Mucosa of descending colon (tissue), 3 donors: ENCODE measurements at regions not wholly inside any gene's neighbourhood (a gene's known extent, or its start where the extent isn't known, plus 50 kb on each side); places are given as distances from the start of the nearest gene placed in this dataset.

ENCODE experiments used
- ATAC-seq: fragments of 200-7000 bp; cut with Tn5 transposase; one replicate; pipeline ENCODE4 v1.9.1; 2020; ENCODE audit warnings: mild to moderate bottlenecking, moderate library complexity
- DNase-seq, 3 donors: peaks; one replicate each; pipeline ENCODE4 v3.0.0-alpha.2; 2020
- H3K36me3 ChIP-seq: fragments of 200-600 bp; one replicate; pipeline ENCODE4 v1.8.0; 2021; ENCODE audit warnings: low read depth, mild to moderate bottlenecking
- H3K4me1 ChIP-seq: fragments of 200-600 bp; one replicate; pipeline ENCODE4 v1.8.0; 2021; ENCODE audit warnings: low read depth, mild to moderate bottlenecking
- H3K4me3 ChIP-seq: fragments of 200-600 bp; one replicate; pipeline ENCODE4 v1.8.0; 2021; ENCODE audit warnings: mild to moderate bottlenecking
- H3K9me3 ChIP-seq: fragments of 200-600 bp; one replicate; pipeline ENCODE4 v1.8.0; 2021; ENCODE audit warnings: mild to moderate bottlenecking
- CTCF ChIP-seq: fragments of 200-600 bp; IDR thresholded peaks from one replicate; pipeline ENCODE4 v1.8.0; 2022; ENCODE audit warnings: antibody characterized with exemption, mild to moderate bottlenecking
- intact Hi-C, 2 donors: fragments of 100-400 bp; cut with DNase I in 1 of 2; cut with micrococcal nuclease in 1 of 2; formaldehyde crosslinking; loops; one replicate each; pipeline versions ENCODE4 v1.11.0 to v1.11.1; 2022; cut with DNase I, micrococcal nuclease
- donor health status: DM: no; HTN: no; CAD: no; lungs with moderate emphysema.
- donor health status: DM: no; HTN: no; CAD: no.
- donor health status: DM: no; HTN: yes; CAD: no.

- H3K36me3 ChIP-seq: no peaks in the 10 kb centered on the region
- no peak overlapping the region for H3K4me3 ChIP-seq
- ATAC-seq (no peak), DNase-seq (no peak)
- no peaks in the 10 kb centered on the region for H3K9me3 ChIP-seq
- no peaks in the 10 kb centered on the region for H3K4me1 ChIP-seq
- TF ChIP-seq CTCF: no peak
- intact Hi-C loops: no loop called here
Observed at GRCh38 chr1:88351960-88352359, 332.1 kb upstream of the PKN2 start.

GRCh38 chr1:88354256-88354655, 329.8 kb upstream of the PKN2 start:
- TF ChIP-seq CTCF: no peak
- intact Hi-C loops: no loop called here
- Histone ChIP-seq H3K36me3 (no peaks in the 10 kb centered on the region), H3K9me3 (no peaks in the 10 kb centered on the region), H3K4me3 (no peak overlapping the region), H3K4me1 (no peaks in the 10 kb centered on the region)
- ATAC-seq (no peak), DNase-seq (no peak)

GRCh38 chr1:88357729-88358128, 326.3 kb upstream of the PKN2 start:
- H3K9me3 ChIP-seq: no peaks in the 10 kb centered on the region
- H3K4me1 ChIP-seq: no peaks in the 10 kb centered on the region
- no peak overlapping the region for H3K4me3 ChIP-seq
- H3K36me3 ChIP-seq: no peaks in the 10 kb centered on the region
- intact Hi-C loops: no loop called here
- ATAC-seq (no peak), DNase-seq (no peak)
- TF ChIP-seq CTCF: no peak

- H3K9me3 ChIP-seq: no peaks in the 10 kb centered on the region
- DNase-seq (no peak), ATAC-seq (no peak)
- H3K36me3 ChIP-seq: no peaks in the 10 kb centered on the region
- no peak for TF ChIP-seq CTCF
- no peaks in the 10 kb centered on the region for H3K4me1 ChIP-seq
- no peak overlapping the region for H3K4me3 ChIP-seq
- intact Hi-C loops: no loop called here
Observed at GRCh38 chr1:88371436-88372023, 312.5 kb upstream of the PKN2 start.

GRCh38 chr1:88375977-88376376, 308.1 kb upstream of the PKN2 start:
- no peak for TF ChIP-seq CTCF
- intact Hi-C loops: no loop called here
- DNase-seq (no peak), ATAC-seq (peak; percentile 54)
- Histone ChIP-seq H3K9me3 (no peaks in the 10 kb centered on the region), H3K36me3 (no peaks in the 10 kb centered on the region), H3K4me1 (no peaks in the 10 kb centered on the region), H3K4me3 (no peak overlapping the region)

GRCh38 chr1:88376421-88376820, 307.7 kb upstream of the PKN2 start:
- no peaks in the 10 kb centered on the region for H3K36me3 ChIP-seq
- H3K4me1 ChIP-seq: no peaks in the 10 kb centered on the region
- ATAC-seq (no peak), DNase-seq (no peak)
- no peak for TF ChIP-seq CTCF
- intact Hi-C loops: no loop called here
- H3K9me3 ChIP-seq: no peaks in the 10 kb centered on the region
- no peak overlapping the region for H3K4me3 ChIP-seq
